GM06990 (cell line): ENCODE measurements at regions not wholly inside any gene's neighbourhood (a gene's known extent, or its start where the extent isn't known, plus 50 kb on each side); places are given as distances from the start of the nearest gene placed in this dataset.

Experiments used
- DNase-seq: peaks from one replicate; pipeline ENCODE4 v3.0.0-alpha.2; 2011; ENCODE audit not compliant: insufficient read length; ENCODE audit errors: extremely low read depth
- H3K27me3 ChIP-seq: replicated peaks from 2 replicates; pipeline ENCODE4 v1.6.0; 2011; ENCODE audit warnings: low read length; ENCODE audit not compliant: control insufficient read depth, insufficient read depth
- H3K36me3 ChIP-seq: 2 replicates; pipeline ENCODE4 v1.5.1; 2011; ENCODE audit warnings: low read length; ENCODE audit not compliant: control insufficient read depth, insufficient read depth
- H3K4me3 ChIP-seq: replicated peaks from 2 replicates; pipeline ENCODE4 v1.5.1; 2011; ENCODE audit warnings: low read depth, mild to moderate bottlenecking, control low read depth, low read length
- TF ChIP-seq, protein P1 (sequence below): IDR thresholded peaks from 2 replicates; pipeline ENCODE4 v1.5.1; 2011; ENCODE audit warnings: low read length, control low read depth, mild to moderate bottlenecking, inconsistent platforms; ENCODE audit not compliant: insufficient read depth, poor library complexity, severe bottlenecking

DNA sequence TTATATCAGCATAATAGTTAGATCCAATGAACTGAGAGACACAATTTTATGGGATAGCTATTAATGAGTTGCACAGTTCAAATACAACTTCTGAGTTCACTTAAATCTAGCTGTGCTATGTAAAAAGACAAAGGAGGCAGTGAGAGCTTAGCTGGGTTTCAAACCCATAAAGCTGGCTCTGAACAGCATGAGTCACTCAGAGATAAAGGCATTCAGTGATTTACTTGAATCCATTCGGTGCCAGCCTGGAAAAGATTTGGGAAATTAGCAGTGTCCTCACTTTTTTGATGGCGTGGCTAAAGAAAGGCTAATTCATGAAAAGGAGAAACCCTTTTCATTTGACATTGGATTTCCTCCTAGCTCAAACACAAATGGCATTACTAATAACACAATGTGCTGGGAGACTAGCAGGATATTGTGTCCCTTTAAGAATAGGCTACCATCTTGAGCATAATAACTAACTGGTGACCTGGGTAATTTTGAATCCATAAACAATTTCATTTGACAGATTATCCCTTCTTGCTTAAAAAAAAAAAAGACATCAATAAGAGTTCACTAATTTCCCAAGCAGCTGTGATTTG lies 98.4 kb upstream of the NEUROD1 start:
- Histone ChIP-seq H3K27me3 (no peaks in the 10 kb centered on the region), H3K36me3 (no peaks in the 10 kb centered on the region), H3K4me3 (no peak overlapping the region)
- TF ChIP-seq, protein P1, sequence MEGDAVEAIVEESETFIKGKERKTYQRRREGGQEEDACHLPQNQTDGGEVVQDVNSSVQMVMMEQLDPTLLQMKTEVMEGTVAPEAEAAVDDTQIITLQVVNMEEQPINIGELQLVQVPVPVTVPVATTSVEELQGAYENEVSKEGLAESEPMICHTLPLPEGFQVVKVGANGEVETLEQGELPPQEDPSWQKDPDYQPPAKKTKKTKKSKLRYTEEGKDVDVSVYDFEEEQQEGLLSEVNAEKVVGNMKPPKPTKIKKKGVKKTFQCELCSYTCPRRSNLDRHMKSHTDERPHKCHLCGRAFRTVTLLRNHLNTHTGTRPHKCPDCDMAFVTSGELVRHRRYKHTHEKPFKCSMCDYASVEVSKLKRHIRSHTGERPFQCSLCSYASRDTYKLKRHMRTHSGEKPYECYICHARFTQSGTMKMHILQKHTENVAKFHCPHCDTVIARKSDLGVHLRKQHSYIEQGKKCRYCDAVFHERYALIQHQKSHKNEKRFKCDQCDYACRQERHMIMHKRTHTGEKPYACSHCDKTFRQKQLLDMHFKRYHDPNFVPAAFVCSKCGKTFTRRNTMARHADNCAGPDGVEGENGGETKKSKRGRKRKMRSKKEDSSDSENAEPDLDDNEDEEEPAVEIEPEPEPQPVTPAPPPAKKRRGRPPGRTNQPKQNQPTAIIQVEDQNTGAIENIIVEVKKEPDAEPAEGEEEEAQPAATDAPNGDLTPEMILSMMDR = no peak
- DNase-seq = no peak

DNA sequence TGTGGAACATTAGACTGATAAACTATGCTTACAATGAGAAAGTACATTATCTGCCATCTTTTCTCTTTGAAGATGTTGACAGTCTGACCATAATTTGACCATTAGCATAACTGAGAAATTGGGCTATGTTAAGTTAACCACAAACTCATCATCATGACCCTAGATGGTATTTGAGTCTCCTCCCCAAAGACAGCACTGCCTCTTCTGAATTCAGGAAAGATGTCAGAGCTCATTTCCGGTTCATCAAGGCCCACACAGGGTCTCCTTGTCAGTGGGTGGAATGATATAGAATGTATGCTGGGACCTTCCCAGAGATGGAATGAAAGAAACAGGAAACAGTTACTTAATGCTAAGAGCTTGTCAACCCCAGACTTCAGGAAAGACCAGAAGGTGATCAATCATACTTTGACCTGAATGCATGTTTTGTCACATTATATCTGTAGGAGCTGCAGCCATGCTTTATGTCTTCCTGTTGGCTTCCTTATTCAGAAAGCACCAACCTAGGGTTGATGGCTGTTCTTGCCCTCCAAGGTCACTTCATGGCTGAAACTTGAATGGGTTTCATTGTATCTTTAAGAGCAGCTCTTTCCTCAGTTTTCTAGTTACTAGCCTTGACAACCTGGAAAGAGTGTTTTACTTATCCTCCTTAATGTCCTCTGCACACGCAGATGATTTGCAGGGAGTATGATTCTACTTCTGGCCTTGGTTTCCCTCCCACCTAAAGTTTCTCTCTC lies 99.1 kb upstream of the NEUROD1 start:
- no peaks in the 10 kb centered on the region for H3K27me3 ChIP-seq
- TF ChIP-seq, protein P1 = no peak
- no peak for DNase-seq
- no peak overlapping the region for H3K4me3 ChIP-seq
- H3K36me3 ChIP-seq = no peaks in the 10 kb centered on the region

DNA sequence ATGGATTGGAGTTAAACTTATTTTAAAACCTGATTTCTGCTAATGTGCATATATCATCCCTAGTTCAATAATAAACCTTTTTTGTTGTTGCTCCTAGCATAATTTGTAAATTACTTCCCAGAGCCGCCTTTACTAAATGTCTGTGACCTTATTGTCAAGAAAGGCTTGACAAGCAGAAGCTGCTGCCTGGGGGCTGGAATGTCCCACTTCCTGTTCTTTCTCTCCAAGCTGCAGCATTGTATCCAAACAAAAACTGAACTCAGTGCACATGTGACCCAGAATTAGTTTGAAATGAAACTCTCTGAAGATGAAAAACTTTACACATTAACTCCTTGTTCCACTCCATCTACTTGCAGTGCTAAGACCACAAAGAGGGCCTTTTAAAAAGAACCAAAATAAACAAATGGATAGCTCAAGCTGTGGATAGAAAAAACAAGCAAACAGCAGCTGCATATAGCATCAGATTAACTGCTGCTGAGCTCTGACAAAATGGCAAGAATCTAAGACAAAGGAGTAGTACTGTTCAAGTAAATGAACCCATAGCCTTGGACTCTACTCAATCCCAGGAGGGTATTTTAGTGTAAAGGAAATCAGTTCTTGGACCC lies 99.8 kb upstream of the NEUROD1 start:
- Histone ChIP-seq H3K4me3 (no peak overlapping the region), H3K27me3 (no peaks in the 10 kb centered on the region), H3K36me3 (no peaks in the 10 kb centered on the region)
- TF ChIP-seq, protein P1 = no peak
- no peak for DNase-seq

DNA sequence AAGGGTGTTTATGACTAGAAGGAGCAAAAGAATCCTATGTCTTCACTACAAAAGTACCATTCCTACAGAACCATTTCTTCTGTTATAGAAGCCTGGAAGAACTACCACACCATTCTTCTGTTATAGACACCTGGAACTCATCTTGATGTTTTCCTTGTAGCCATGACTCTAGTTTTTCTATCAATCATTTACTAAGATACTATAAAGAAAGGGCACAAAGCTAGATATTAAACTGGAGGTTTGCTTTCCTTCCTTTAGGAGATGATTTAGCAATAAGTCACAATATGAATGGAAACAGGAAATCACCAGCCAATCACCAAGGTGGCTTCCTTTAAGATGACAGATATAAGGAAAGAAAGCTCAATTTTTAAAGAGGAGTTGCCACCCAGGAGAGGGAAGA lies 100.3 kb upstream of the NEUROD1 start:
- Histone ChIP-seq H3K4me3 (no peak overlapping the region), H3K36me3 (no peaks in the 10 kb centered on the region), H3K27me3 (no peaks in the 10 kb centered on the region)
- TF ChIP-seq, protein P1 = no peak
- no peak for DNase-seq

DNA sequence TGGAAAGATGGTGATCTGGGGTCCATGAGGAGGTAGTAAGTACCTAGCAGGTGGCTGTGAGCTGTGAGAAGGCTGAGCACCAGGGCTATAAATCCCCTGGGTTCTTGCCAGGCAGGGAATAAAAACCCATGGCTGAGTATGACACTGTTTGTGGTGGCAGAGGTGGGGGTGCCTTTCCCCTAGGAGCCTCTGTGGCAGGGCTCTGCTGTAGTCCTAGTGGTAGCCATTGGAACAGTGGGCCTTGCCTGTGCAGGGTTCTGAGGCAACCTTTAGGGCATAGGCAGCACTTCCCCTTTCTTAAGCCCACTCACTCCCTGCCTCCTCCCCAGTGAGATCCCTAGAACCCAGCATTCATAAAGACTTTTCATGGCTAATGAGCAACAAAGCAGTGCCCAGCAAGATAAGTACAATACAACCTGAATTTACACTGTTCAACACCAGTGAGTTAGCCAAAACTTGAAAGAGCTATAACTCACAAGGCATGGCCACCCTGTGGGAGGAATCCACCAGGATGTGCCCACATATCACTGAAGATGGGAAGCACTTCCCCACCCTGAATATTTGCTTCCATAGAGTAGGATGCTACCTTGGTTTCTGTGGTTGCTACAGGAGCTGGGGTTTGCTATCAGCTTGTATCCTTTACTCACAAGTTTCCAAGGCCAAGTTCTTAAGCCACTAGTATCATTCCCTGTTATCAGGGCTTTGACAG lies 100.9 kb upstream of the NEUROD1 start:
- Histone ChIP-seq H3K36me3 (no peaks in the 10 kb centered on the region), H3K27me3 (no peaks in the 10 kb centered on the region), H3K4me3 (no peak overlapping the region)
- TF ChIP-seq, protein P1 = no peak
- DNase-seq = no peak
